ENCODE measurements at regions not wholly inside any gene's neighbourhood (a gene's known extent, or its start where the extent isn't known, plus 50 kb on each side); places are given as distances from the start of the nearest gene placed in this dataset.

- Histone ChIP-seq H4K20me1 (ENCODE audit: insufficient read depth) (no peaks in the 10 kb centered on the region), H3K9me3 (ENCODE audit: low read length) (no peaks in the 10 kb centered on the region), H3K4me2 (ENCODE audit: low read length) (no peak overlapping the region), H3K27ac (ENCODE audit: low read length) (no peak overlapping the region), H3K9me2 (ENCODE audit: insufficient read depth, low read length) (no peaks in the 10 kb centered on the region), H2AFZ (ENCODE audit: low read depth, low read length) (no peak overlapping the region), H3K4me3 (ENCODE audit: low read length) (no peak overlapping the region), H3K27me3 (ENCODE audit: insufficient read depth, low read depth, low read length) (no peaks in the 10 kb centered on the region), H3K9ac (ENCODE audit: low read length) (no peak overlapping the region), H3F3A (ENCODE audit: insufficient read depth, low read length, poor library complexity, severe bottlenecking) (no peaks in the 10 kb centered on the region), H3K36me3 (ENCODE audit: insufficient read depth, low read length) (no peaks in the 10 kb centered on the region), H3K79me2 (replicated peaks; ENCODE audit: insufficient read depth, low read length) (no peaks in the 10 kb centered on the region)
- TF ChIP-seq TAF1 (IDR thresholded peaks at IDR 0.05; ENCODE audit: low read depth) (no peak), SMC3 (conservative IDR thresholded peaks at IDR 0.05; ENCODE audit: poor library complexity) (no peak), MXI1 (conservative IDR thresholded peaks at IDR 0.05; ENCODE audit: poor library complexity, severe bottlenecking) (no peak), EZH2 (IDR thresholded peaks at IDR 0.05; ENCODE audit: borderline replicate concordance, insufficient read depth, low read length, poor library complexity, severe bottlenecking) (no peak)
Measured at GRCh38 chr1:73205294-73205973, 923.1 kb upstream of the NEGR1 start.

- TF ChIP-seq SMC3 (conservative IDR thresholded peaks at IDR 0.05; ENCODE audit: poor library complexity): no peak
- TF ChIP-seq CTCF (IDR thresholded peaks at IDR 0.05; ENCODE audit: poor library complexity, severe bottlenecking): no peak
- no peak for TF ChIP-seq TAF1 (IDR thresholded peaks at IDR 0.05; ENCODE audit: low read depth)
- TF ChIP-seq POLR2AphosphoS5 (IDR thresholded peaks at IDR 0.05): no peak
- TF ChIP-seq EP300 (conservative IDR thresholded peaks at IDR 0.05; ENCODE audit: poor library complexity, severe bottlenecking): no peak
- no peak for TF ChIP-seq REST (IDR thresholded peaks at IDR 0.05; ENCODE audit: borderline replicate concordance)
- TF ChIP-seq EZH2 (IDR thresholded peaks at IDR 0.05; ENCODE audit: borderline replicate concordance, insufficient read depth, low read length, poor library complexity, severe bottlenecking): no peak
- no peak for TF ChIP-seq RAD21 (conservative IDR thresholded peaks at IDR 0.05)
- no peak for TF ChIP-seq MXI1 (conservative IDR thresholded peaks at IDR 0.05; ENCODE audit: poor library complexity, severe bottlenecking)
- no peaks in the 10 kb centered on the region for H3K27me3 ChIP-seq (ENCODE audit: insufficient read depth, low read depth, low read length)
- no peak overlapping the region for H3K27ac ChIP-seq (ENCODE audit: low read length)
- no peak overlapping the region for H3K9ac ChIP-seq (ENCODE audit: low read length)
- no peaks in the 10 kb centered on the region for H3F3A ChIP-seq (ENCODE audit: insufficient read depth, low read length, poor library complexity, severe bottlenecking)
- no peaks in the 10 kb centered on the region for H3K79me2 ChIP-seq (replicated peaks; ENCODE audit: insufficient read depth, low read length)
- H3K9me2 ChIP-seq (ENCODE audit: insufficient read depth, low read length): no peaks in the 10 kb centered on the region
- no peak overlapping the region for H3K4me2 ChIP-seq (ENCODE audit: low read length)
- no peak overlapping the region for H3K4me3 ChIP-seq (ENCODE audit: low read length)
- H3K9me3 ChIP-seq (ENCODE audit: low read length): no peaks in the 10 kb centered on the region
- no peak overlapping the region for H2AFZ ChIP-seq (ENCODE audit: low read depth, low read length)
- no peaks in the 10 kb centered on the region for H3K36me3 ChIP-seq (ENCODE audit: insufficient read depth, low read length)
- no peaks in the 10 kb centered on the region for H4K20me1 ChIP-seq (ENCODE audit: insufficient read depth)
Measured at GRCh38 chr1:73197972-73198371, 915.6 kb upstream of the NEGR1 start.
